Femur (tissue), 1 donor: ENCODE measurements at regions not wholly inside any gene's neighbourhood (a gene's known extent, or its start where the extent isn't known, plus 50 kb on each side); places are given as distances from the start of the nearest gene placed in this dataset.
"Not testable (repeated sequence)": the region's sequence is repeated elsewhere in the genome, so short reads cannot be mapped to it uniquely, and the experiment has no call there.

ENCODE experiments used
- DNase-seq: peaks from one replicate; pipeline ENCODE4 v3.0.0-alpha.2; 2017

DNA sequence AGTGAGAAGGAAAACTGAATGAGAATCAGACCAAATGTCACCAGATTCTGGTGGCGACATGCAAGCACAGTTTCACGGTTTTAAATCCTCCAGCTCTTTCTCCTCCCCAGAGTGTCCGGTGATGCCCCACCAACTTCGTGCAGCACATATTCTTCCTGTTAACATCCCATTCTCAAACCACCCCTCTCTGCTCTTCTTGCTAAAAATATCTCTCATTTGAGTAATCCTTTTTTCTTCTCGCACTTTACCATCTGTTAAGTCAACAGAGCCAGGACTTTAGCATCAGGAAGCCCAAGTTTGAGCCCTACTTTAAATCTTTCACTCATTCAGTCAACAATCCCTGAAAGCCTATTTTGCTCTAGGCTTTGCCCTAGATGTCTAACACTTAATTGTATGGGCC, 68.2 kb upstream of the VGLL4 start:
- DNase-seq: no peak

DNA sequence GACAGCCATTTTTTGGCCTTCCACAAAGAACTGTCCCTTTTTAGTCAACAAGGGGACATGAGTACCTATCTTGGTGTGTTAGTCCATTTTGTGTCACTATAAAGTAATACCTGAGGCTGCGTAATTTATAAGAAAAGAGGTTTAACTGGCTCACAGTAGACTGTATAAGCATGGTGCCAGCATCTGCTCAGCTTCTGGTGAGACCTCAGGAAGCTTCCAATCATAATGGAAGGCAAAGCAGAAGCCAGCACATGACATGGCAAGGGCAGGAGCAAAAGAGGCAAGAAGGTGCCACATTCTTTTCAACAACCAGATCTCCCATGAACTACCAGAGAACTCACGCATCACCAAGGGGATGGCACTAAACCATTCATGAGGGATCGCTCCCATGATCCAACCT, 66.1 kb upstream of the VGLL4 start:
- DNase-seq: no peak

GRCh38 chr3:11707084-11707483, 63.4 kb upstream of the VGLL4 start:
- not testable (repeated sequence) for DNase-seq

- no peak for DNase-seq
Measured at GRCh38 chr3:11706604-11707003, 62.9 kb upstream of the VGLL4 start.

- no peak for DNase-seq
Measured at GRCh38 chr3:11705049-11705448, 61.3 kb upstream of the VGLL4 start.

GRCh38 chr3:11703146-11703545, 59.4 kb upstream of the VGLL4 start:
- no peak for DNase-seq

DNA sequence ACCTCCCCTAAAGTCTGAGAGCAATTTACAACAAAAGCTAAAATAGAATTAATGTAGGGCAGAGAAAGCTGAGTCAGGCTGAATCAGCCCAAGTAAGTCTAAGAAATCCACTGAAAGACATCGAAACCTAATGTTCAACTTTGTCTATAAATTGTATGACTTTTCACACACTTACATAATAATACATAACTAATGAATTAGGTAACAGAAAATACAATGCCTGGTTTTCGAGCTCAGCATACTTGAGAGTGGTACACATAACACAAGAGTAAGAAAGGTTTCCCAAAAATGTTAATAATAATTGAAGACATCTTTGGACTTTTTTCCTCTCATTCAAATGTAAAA, 55.3 kb upstream of the VGLL4 start:
- no peak for DNase-seq

DNA sequence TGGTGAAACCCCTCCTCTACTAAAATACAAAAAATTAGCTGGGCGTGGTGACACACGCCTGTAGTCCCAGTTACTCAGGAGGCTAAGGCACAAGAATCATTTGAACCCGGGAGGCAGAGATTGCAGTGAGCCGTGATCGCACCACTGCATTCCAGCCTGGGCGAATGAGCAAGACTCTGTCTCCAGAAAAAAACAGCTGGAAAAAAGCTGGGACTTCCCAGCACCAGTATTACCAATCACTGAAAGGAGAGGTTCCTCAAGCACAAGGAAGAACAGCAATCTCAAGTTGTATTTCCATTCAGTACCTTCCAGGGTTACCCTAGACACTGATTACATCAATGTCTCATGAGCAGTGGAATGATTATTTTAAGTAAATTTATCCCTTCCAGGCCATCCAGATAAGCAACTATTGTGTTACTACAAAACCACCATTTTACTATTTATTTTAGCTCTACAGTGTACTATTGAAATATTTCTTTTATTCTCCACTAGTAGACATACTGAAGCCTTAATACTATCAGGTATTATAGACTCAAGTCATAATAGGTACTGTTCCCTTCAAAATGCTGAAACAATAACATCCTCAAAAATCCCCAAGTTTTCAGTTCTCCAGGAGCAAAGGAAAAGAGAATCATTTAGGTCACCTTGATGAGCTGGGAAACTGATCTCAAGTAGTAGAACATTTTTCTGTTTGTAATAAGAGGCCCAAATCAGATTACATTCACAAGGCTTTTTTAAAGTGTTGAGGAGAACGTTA, 54.8 kb upstream of the VGLL4 start:
- DNase-seq: no peak

DNA sequence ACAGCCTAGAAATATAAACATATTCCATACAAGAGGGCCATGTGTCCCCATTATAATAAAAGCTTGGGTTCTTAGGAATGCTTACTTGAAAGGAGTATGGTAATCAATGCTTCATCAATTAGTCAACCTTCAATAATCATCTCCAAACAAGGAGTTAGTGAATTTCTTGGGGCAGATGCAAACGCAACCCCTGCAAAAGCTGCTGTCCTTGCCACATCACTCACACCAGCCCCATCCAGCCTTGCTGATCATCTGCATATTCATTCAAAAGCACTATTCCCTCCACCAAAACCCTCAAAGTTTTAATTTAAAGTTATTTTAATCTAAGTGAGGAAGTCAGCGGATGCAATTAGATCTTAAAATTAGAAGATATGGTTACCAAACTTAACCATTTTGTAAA, 54.0 kb upstream of the VGLL4 start:
- DNase-seq: no peak

GRCh38 chr3:11696054-11696453, 52.3 kb upstream of the VGLL4 start:
- no peak for DNase-seq
